MM.1S (cell line): ENCODE measurements at regions not wholly inside any gene's neighbourhood (a gene's known extent, or its start where the extent isn't known, plus 50 kb on each side); places are given as distances from the start of the nearest gene placed in this dataset.

Experiments
- EZH2 ChIP-seq: fragments of 300-600 bp; sonication (generic); optimal IDR thresholded peaks from 2 replicates; pipeline ENCODE3; 2017; ENCODE audit warnings: low read depth, mild to moderate bottlenecking, antibody characterized with exemption, low read length, mixed read lengths
- EZH2phosphoT487 ChIP-seq: fragments of 300-600 bp; sonication (generic); IDR thresholded peaks from 2 replicates; pipeline ENCODE4 v1.6.1; 2018; ENCODE audit warnings: antibody characterized with exemption, low read length
- TF ChIP-seq, protein P1 (sequence below): fragments of 300-600 bp; sonication (generic); IDR thresholded peaks from 2 replicates; pipeline ENCODE4 v1.5.1; 2016; ENCODE audit warnings: antibody characterized with exemption, low read length, mixed read lengths

GRCh38 chr1:112133487-112133886 lies 144.0 kb upstream of the KCND3 start:
- TF ChIP-seq, protein P1, sequence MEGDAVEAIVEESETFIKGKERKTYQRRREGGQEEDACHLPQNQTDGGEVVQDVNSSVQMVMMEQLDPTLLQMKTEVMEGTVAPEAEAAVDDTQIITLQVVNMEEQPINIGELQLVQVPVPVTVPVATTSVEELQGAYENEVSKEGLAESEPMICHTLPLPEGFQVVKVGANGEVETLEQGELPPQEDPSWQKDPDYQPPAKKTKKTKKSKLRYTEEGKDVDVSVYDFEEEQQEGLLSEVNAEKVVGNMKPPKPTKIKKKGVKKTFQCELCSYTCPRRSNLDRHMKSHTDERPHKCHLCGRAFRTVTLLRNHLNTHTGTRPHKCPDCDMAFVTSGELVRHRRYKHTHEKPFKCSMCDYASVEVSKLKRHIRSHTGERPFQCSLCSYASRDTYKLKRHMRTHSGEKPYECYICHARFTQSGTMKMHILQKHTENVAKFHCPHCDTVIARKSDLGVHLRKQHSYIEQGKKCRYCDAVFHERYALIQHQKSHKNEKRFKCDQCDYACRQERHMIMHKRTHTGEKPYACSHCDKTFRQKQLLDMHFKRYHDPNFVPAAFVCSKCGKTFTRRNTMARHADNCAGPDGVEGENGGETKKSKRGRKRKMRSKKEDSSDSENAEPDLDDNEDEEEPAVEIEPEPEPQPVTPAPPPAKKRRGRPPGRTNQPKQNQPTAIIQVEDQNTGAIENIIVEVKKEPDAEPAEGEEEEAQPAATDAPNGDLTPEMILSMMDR: no peak
- TF ChIP-seq EZH2 (no peak), EZH2phosphoT487 (no peak)
